ENCODE measurements at regions not wholly inside any gene's neighbourhood (a gene's known extent, or its start where the extent isn't known, plus 50 kb on each side); places are given as distances from the start of the nearest gene placed in this dataset.

DNA sequence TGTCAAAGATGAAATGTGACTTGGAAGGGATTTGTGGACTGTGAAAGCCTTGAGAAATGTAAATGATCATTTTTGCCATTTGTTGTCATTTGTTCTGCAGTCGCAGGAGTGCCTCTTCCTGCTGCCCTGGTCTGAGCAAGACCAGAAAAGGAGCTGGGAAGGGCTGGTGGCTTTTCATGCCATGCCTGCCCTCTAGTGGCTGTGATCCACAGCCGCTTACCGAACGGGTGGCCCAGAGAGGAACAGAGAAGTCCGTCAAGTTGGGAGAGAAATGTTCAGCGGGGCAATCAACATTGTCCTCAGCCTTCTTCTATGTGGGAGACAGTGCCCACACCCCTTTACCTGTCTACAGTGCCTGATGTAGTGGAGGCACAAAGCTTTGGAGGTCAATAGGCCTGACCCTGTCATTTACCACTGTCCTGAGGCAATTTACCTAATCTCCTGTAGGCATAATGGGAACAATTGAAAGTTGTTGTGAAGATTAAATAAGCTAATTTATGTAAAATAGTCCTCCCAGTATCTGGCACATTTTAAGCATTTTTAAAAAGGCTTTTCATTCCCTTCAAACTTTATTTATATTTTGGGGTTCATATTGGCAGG, 224.5 kb downstream of the B3GLCT start:
- H3K36me3 ChIP-seq (ENCODE audit: control insufficient read depth, low read length), result no peaks in the 10 kb centered on the region
- peaks cover 10% of the 10 kb centered on the region for H3K4me1 ChIP-seq (ENCODE audit: control insufficient read depth, low read length)
- H3F3A ChIP-seq (ENCODE audit: control insufficient read depth, insufficient read depth), result no peaks in the 10 kb centered on the region
- peak overlapping the region; percentile 46 for H3K4me2 ChIP-seq (ENCODE audit: low read length)
- H3K27ac ChIP-seq (ENCODE audit: low read depth, low read length), result no peak overlapping the region
- H3K4me3 ChIP-seq (ENCODE audit: low read length), result no peak overlapping the region
- no peaks in the 10 kb centered on the region for H3K9me3 ChIP-seq (ENCODE audit: control insufficient read depth, insufficient read depth, low read length)
- H3K79me2 ChIP-seq (ENCODE audit: control insufficient read depth, low read length), result no peaks in the 10 kb centered on the region
- no peaks in the 10 kb centered on the region for H3K9me2 ChIP-seq (replicated peaks; ENCODE audit: control insufficient read depth, low read length)
- H4K20me1 ChIP-seq (ENCODE audit: control insufficient read depth, insufficient read depth, low read depth, low read length), result no peaks in the 10 kb centered on the region
- no peaks in the 10 kb centered on the region for H3K27me3 ChIP-seq (ENCODE audit: control insufficient read depth, low read length)
- TF ChIP-seq CTCF (IDR thresholded peaks at IDR 0.05; ENCODE audit: low read depth, low read length, poor library complexity, severe bottlenecking) (peak; percentile 95), EZH2phosphoT487 (IDR thresholded peaks at IDR 0.05; ENCODE audit: borderline replicate concordance, low read length) (no peak)

- Histone ChIP-seq H3K79me2 (ENCODE audit: control insufficient read depth, low read length) (no peaks in the 10 kb centered on the region), H3K9me2 (replicated peaks; ENCODE audit: control insufficient read depth, low read length) (no peaks in the 10 kb centered on the region), H3K4me3 (ENCODE audit: low read length) (no peak overlapping the region), H3K36me3 (ENCODE audit: control insufficient read depth, low read length) (no peaks in the 10 kb centered on the region), H3K27ac (ENCODE audit: low read depth, low read length) (no peak overlapping the region), H3K27me3 (ENCODE audit: control insufficient read depth, low read length) (no peaks in the 10 kb centered on the region), H3K4me2 (ENCODE audit: low read length) (no peak overlapping the region), H3K9me3 (ENCODE audit: control insufficient read depth, insufficient read depth, low read length) (no peaks in the 10 kb centered on the region), H3F3A (ENCODE audit: control insufficient read depth, insufficient read depth) (no peaks in the 10 kb centered on the region), H4K20me1 (ENCODE audit: control insufficient read depth, insufficient read depth, low read depth, low read length) (no peaks in the 10 kb centered on the region), H3K4me1 (ENCODE audit: control insufficient read depth, low read length) (peaks cover 10% of the 10 kb centered on the region)
- TF ChIP-seq EZH2phosphoT487 (IDR thresholded peaks at IDR 0.05; ENCODE audit: borderline replicate concordance, low read length), result no peak
- TF ChIP-seq CTCF (IDR thresholded peaks at IDR 0.05; ENCODE audit: low read depth, low read length, poor library complexity, severe bottlenecking), result no peak
These were observed 226.6 kb downstream of the B3GLCT start for GRCh38 chr13:31426395-31426794.

DNA sequence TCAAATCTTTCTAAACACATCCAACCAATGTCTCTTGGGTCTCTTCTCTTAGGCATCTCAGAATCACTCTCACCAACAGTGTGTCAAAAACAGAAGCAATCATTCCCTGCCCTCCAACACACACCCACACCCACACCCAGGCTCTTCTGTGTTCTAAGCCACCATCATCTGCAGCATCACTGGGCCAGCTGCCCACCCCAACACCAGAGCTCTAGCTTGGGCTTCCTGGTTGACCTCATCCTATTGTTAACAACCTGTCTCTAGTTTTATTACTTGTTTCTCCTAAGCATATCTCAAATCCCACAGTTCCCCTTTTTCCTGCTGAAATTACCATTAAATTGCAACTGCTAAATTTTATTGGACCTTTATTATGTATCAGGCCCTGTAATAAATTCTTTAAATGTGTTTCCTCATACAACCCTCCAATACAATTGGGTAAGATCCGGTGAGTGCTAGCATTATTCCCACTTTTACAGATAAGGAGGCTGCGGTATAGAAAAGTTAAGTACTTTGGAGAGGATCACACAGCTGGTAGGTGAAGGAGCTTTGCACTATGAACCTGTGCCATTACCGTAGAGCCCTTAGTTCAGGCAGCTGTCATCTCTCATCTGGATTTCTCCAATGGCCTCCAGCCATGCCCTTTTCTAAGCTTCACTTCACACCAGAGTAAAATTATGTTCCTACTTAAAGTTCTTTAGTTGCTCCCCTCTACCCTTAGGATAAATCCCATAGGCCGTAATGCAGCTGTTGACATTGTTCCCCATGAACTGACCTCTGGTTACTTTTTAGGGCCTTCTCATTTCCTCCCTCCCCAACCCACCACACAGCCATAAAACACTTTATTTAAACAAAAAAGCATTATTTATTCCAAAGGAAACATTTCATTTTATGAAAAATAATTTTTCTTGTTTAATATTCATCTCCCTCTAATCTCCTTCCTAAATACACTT, 227.7 kb downstream of the B3GLCT start:
- Histone ChIP-seq H4K20me1 (ENCODE audit: control insufficient read depth, insufficient read depth, low read depth, low read length) (no peaks in the 10 kb centered on the region), H3K27me3 (ENCODE audit: control insufficient read depth, low read length) (no peaks in the 10 kb centered on the region), H3K27ac (ENCODE audit: low read depth, low read length) (no peak overlapping the region), H3K9me2 (replicated peaks; ENCODE audit: control insufficient read depth, low read length) (no peaks in the 10 kb centered on the region), H3K4me2 (ENCODE audit: low read length) (no peak overlapping the region), H3K4me1 (ENCODE audit: control insufficient read depth, low read length) (peaks cover 10% of the 10 kb centered on the region), H3K9me3 (ENCODE audit: control insufficient read depth, insufficient read depth, low read length) (no peaks in the 10 kb centered on the region), H3K4me3 (ENCODE audit: low read length) (no peak overlapping the region), H3K36me3 (ENCODE audit: control insufficient read depth, low read length) (no peaks in the 10 kb centered on the region), H3F3A (ENCODE audit: control insufficient read depth, insufficient read depth) (no peaks in the 10 kb centered on the region), H3K79me2 (ENCODE audit: control insufficient read depth, low read length) (no peaks in the 10 kb centered on the region)
- TF ChIP-seq EZH2phosphoT487 (IDR thresholded peaks at IDR 0.05; ENCODE audit: borderline replicate concordance, low read length) (no peak), CTCF (IDR thresholded peaks at IDR 0.05; ENCODE audit: low read depth, low read length, poor library complexity, severe bottlenecking) (no peak)
